IMR-90 (cell line): ENCODE measurements at regions not wholly inside any gene's neighbourhood (a gene's known extent, or its start where the extent isn't known, plus 50 kb on each side); places are given as distances from the start of the nearest gene placed in this dataset.
A peak's percentile ranks its signal among the peaks of the same experiment; 100 is the strongest.

Source experiments
- ATAC-seq: fragments of 200-7000 bp; cut with Tn5 transposase; 2 replicates; pipeline ENCODE4 v1.9.1; 2020; ENCODE audit warnings: low read depth, mild to moderate bottlenecking, moderate library complexity
- BruUV-seq: library from RNA; stranded (reverse); fragments of 400-500 nt; replicated peaks from 2 replicates; lab custom pipeline; 2021; lab: Mats Ljungman, UMichigan
- CTCF ChIA-PET: fragments of 300-600 bp; formaldehyde crosslinking; extraction: SDS; loops from one replicate; lab custom pipeline; 2021; ENCODE audit warnings: antibody characterized with exemption; lab: Yijun Ruan, JAX
- POLR2A ChIA-PET: fragments of 300-600 bp; sonication (Branson Sonifier 250); formaldehyde crosslinking; loops from one replicate; lab custom pipeline; 2022; ENCODE audit warnings: antibody characterized with exemption; ENCODE audit not compliant: unreplicated experiment; lab: Charles Lee
- DNase-seq: peaks from one replicate; pipeline ENCODE4 v3.0.0; 2013
- H2AFZ ChIP-seq: replicated peaks from 2 replicates; pipeline ENCODE3; 2013; ENCODE audit warnings: low read length, mild to moderate bottlenecking; ENCODE audit not compliant: poor library complexity
- H2AK5ac ChIP-seq: 2 replicates; pipeline ENCODE4 v1.6.1; 2013; ENCODE audit warnings: low read depth, low read length, inconsistent platforms
- H2AK9ac ChIP-seq: replicated peaks from 2 replicates; pipeline ENCODE3; 2013; ENCODE audit warnings: mild to moderate bottlenecking, low read depth, low read length, moderate library complexity; ENCODE audit not compliant: poor library complexity
- H2BK120ac ChIP-seq: 2 replicates; pipeline ENCODE4 v1.6.1; 2013; ENCODE audit warnings: low read depth, low read length, inconsistent platforms
- H2BK15ac ChIP-seq: 3 replicates; pipeline ENCODE4 v1.6.1; 2013; ENCODE audit warnings: low read depth, low read length, inconsistent platforms
- H2BK20ac ChIP-seq: 2 replicates; pipeline ENCODE4 v1.6.1; 2013; ENCODE audit warnings: low read depth, mild to moderate bottlenecking, inconsistent platforms, low read length, moderate library complexity
- H2BK5ac ChIP-seq: 2 replicates; pipeline ENCODE4 v1.6.1; 2013; ENCODE audit warnings: mild to moderate bottlenecking, low read depth, low read length, inconsistent platforms; ENCODE audit not compliant: poor library complexity, severe bottlenecking
- H3K14ac ChIP-seq: replicated peaks from 2 replicates; pipeline ENCODE4 v1.6.1; 2013; ENCODE audit warnings: low read depth, low read length, inconsistent platforms
- H3K18ac ChIP-seq: 2 replicates; pipeline ENCODE4 v1.6.1; 2013; ENCODE audit warnings: low read depth, low read length, control low read depth
- H3K23ac ChIP-seq: 2 replicates; pipeline ENCODE4 v1.6.1; 2013; ENCODE audit warnings: low read depth, low read length, inconsistent platforms
- H3K27ac ChIP-seq: 2 replicates; pipeline ENCODE4 v1.5.1; 2013; ENCODE audit warnings: mild to moderate bottlenecking, control low read depth, low read length; ENCODE audit not compliant: insufficient read depth
- H3K27me3 ChIP-seq: 2 replicates; pipeline ENCODE4 v1.6.1; 2013; ENCODE audit warnings: low read length; ENCODE audit not compliant: control insufficient read depth, insufficient read depth
- H3K36me3 ChIP-seq: 2 replicates; pipeline ENCODE4 v1.6.1; 2013; ENCODE audit warnings: low read length, mixed read lengths; ENCODE audit not compliant: control insufficient read depth, insufficient read depth
- H3K4ac ChIP-seq: 2 replicates; pipeline ENCODE4 v1.6.1; 2013; ENCODE audit warnings: low read depth, low read length, inconsistent platforms
- H3K4me1 ChIP-seq: 2 replicates; pipeline ENCODE4 v1.6.1; 2013; ENCODE audit warnings: low read length, mixed read lengths; ENCODE audit not compliant: control insufficient read depth, insufficient read depth
- H3K4me2 ChIP-seq: 2 replicates; pipeline ENCODE4 v1.6.1; 2013; ENCODE audit warnings: low read depth, mild to moderate bottlenecking, control low read depth, low read length, moderate library complexity
- H3K4me3 ChIP-seq: 2 replicates; pipeline ENCODE4 v1.5.1; 2013; ENCODE audit warnings: low read depth, mild to moderate bottlenecking, control low read depth, low read length, moderate library complexity; ENCODE audit not compliant: insufficient read depth
- H3K56ac ChIP-seq: 2 replicates; pipeline ENCODE4 v1.6.1; 2013; ENCODE audit warnings: low read length, inconsistent platforms; ENCODE audit not compliant: insufficient read depth; ENCODE audit errors: extremely low read depth
- H3K79me1 ChIP-seq, 2 experiments: 2 replicates each; pipeline ENCODE4 v1.6.1; 2013; ENCODE audit warnings: low read length in 2 of 2, inconsistent platforms in 1 of 2, low read depth in 1 of 2
- H3K9ac ChIP-seq: 2 replicates; pipeline ENCODE4 v1.6.1; 2013; ENCODE audit warnings: low read depth, low read length, control low read depth
- H3K9me1 ChIP-seq: 2 replicates; pipeline ENCODE4 v1.6.1; 2013; ENCODE audit warnings: low read length, inconsistent platforms; ENCODE audit not compliant: insufficient read depth
- H3K9me3 ChIP-seq: 2 replicates; pipeline ENCODE4 v1.6.1; 2013; ENCODE audit warnings: low read length; ENCODE audit not compliant: control insufficient read depth, insufficient read depth
- H4K20me1 ChIP-seq: 2 replicates; pipeline ENCODE4 v1.6.1; 2013; ENCODE audit warnings: low read length, inconsistent platforms; ENCODE audit not compliant: insufficient read depth
- H4K5ac ChIP-seq: 2 replicates; pipeline ENCODE4 v1.6.1; 2013; ENCODE audit warnings: mild to moderate bottlenecking, low read depth, low read length, control low read depth
- H4K8ac ChIP-seq, 2 experiments: 2 replicates each; pipeline ENCODE4 v1.6.1; 2013; ENCODE audit warnings: low read depth in 2 of 2, low read length in 2 of 2, control low read depth in 1 of 2, inconsistent platforms in 1 of 2
- H4K91ac ChIP-seq: 2 replicates; pipeline ENCODE4 v1.6.1; 2013; ENCODE audit warnings: low read depth, low read length, inconsistent platforms; ENCODE audit not compliant: insufficient read depth
- FOS ChIP-seq: fragments of 150-350 bp; IDR thresholded peaks from 2 replicates; pipeline ENCODE4 v1.6.1; 2016; ENCODE audit warnings: low read depth, low read length
- MAFK ChIP-seq: IDR thresholded peaks from 2 replicates; pipeline ENCODE4 v1.6.1; 2012; ENCODE audit warnings: low read depth, low read length, improper control_type of control experiment
- WGBS, 2 experiments: methylation state at CpG; one replicate each; pipeline versions ENCODE4 v1.1.5 to v1.1.7; 2013; ENCODE audit warnings: missing lambda C conversion rate in 2 of 2; ENCODE audit not compliant: insufficient read length in 1 of 2; ENCODE audit errors: extremely low coverage in 2 of 2; 5-methylcytosine and 5-hydroxymethylcytosine counted together
- dilution Hi-C: fragments of 300-500 bp; cut with HindIII; formaldehyde crosslinking; loops from one replicate; pipeline ENCODE4 v1.14.3; 2018; ENCODE audit warnings: low sequenced_read_pairs; ENCODE audit not compliant: unreplicated experiment
- in situ Hi-C: fragments of 300-500 bp; cut with MboI; formaldehyde crosslinking; loops from 3 replicates; pipeline ENCODE4 v1.14.3; 2019; ENCODE audit warnings: low sequenced_read_pairs, inconsistent platforms, mixed read lengths
- intact Hi-C: fragments of 100-400 bp; cut with micrococcal nuclease; formaldehyde crosslinking; loops from 2 replicates; pipeline ENCODE4 v1.10.0; 2022

GRCh38 chr4:108375434-108375833, 206.7 kb upstream of the LEF1 start:
- Histone ChIP-seq H2AK9ac (no peak overlapping the region), H3K4me3 (no peak overlapping the region), H3K4me2 (no peak overlapping the region), H2BK15ac (no peak overlapping the region), H3K4ac (no peak overlapping the region), H4K8ac (no peak overlapping the region), H3K18ac (no peak overlapping the region), H3K56ac (no peak overlapping the region), H3K79me1 (no peaks in the 10 kb centered on the region), H2AK5ac (no peak overlapping the region), H4K5ac (no peak overlapping the region), H3K36me3 (no peaks in the 10 kb centered on the region), H3K27ac (no peak overlapping the region), H4K20me1 (no peaks in the 10 kb centered on the region), H3K9ac (no peak overlapping the region), H3K4me1 (no peaks in the 10 kb centered on the region), H3K9me3 (no peaks in the 10 kb centered on the region), H2BK20ac (no peak overlapping the region), H3K9me1 (no peaks in the 10 kb centered on the region), H2BK5ac (no peak overlapping the region), H3K27me3 (peaks cover 26% of the 10 kb centered on the region), H2AFZ (no peak overlapping the region), H4K91ac (no peak overlapping the region), H3K14ac (no peak overlapping the region), H2BK120ac (no peak overlapping the region), H3K23ac (no peak overlapping the region)
- CTCF ChIA-PET = interaction anchor here (1.4 kb wide), 1 partner anchor 9 kb away, joined by 3 read pairs; no protein-coding TSS in a partner anchor
- intact Hi-C loops = no loop called here
- DNase-seq (no peak), ATAC-seq (no peak)
- WGBS, 2 experiments = 14% methylated on average over 1 of the region's 3 CpGs; no CpG with 5 or more reads in 1 of the 2 experiments
- in situ Hi-C loops = no loop called here
- peak; percentile 66 for TF ChIP-seq MAFK
- no peak for TF ChIP-seq FOS
- no TSS peak for BruUV-seq
- dilution Hi-C loops = no loop called here
- POLR2A ChIA-PET = interaction anchor here (0.6 kb wide), 1 partner anchor 745 kb away, joined by 5 read pairs; no protein-coding TSS in a partner anchor
